Neuronal stem cell (in vitro differentiated cells): ENCODE measurements at regions not wholly inside any gene's neighbourhood (a gene's known extent, or its start where the extent isn't known, plus 50 kb on each side); places are given as distances from the start of the nearest gene placed in this dataset.
A peak's percentile ranks its signal among the peaks of the same experiment; 100 is the strongest.
"Not testable (repeated sequence)": the region's sequence is repeated elsewhere in the genome, so short reads cannot be mapped to it uniquely, and the experiment has no call there.

Source experiments
- DNase-seq: peaks from one replicate; pipeline ENCODE4 v3.0.0-alpha.2; 2013; ENCODE audit warnings: low spot score
- H2AFZ ChIP-seq: one replicate; pipeline ENCODE4 v1.6.1; 2013; ENCODE audit warnings: mild to moderate bottlenecking, low read length, inconsistent platforms
- H2AK5ac ChIP-seq: 2 replicates; pipeline ENCODE4 v1.6.1; 2013; ENCODE audit warnings: low read depth, mild to moderate bottlenecking, inconsistent platforms, low read length, moderate library complexity, mixed read lengths
- H2BK120ac ChIP-seq: 2 replicates; pipeline ENCODE4 v1.6.1; 2013; ENCODE audit warnings: low read depth, mild to moderate bottlenecking, inconsistent platforms, low read length, moderate library complexity, mixed read lengths
- H2BK12ac ChIP-seq: one replicate; pipeline ENCODE4 v1.6.1; 2013; ENCODE audit warnings: low read length, inconsistent platforms
- H2BK15ac ChIP-seq: 2 replicates; pipeline ENCODE4 v1.6.1; 2013; ENCODE audit warnings: mild to moderate bottlenecking, low read length, inconsistent platforms, mixed read lengths
- H2BK5ac ChIP-seq: one replicate; pipeline ENCODE4 v1.6.1; 2013; ENCODE audit warnings: inconsistent platforms, mild to moderate bottlenecking, low read length, moderate library complexity
- H3K14ac ChIP-seq: one replicate; pipeline ENCODE4 v1.6.1; 2013; ENCODE audit warnings: low read length, inconsistent platforms
- H3K18ac ChIP-seq: 2 replicates; pipeline ENCODE4 v1.6.1; 2013; ENCODE audit warnings: low read length, inconsistent platforms
- H3K23ac ChIP-seq: 2 replicates; pipeline ENCODE4 v1.6.1; 2013; ENCODE audit warnings: low read depth, mild to moderate bottlenecking, mixed read lengths, low read length, inconsistent platforms; ENCODE audit not compliant: poor library complexity
- H3K27ac ChIP-seq: replicated peaks from 3 replicates; pipeline ENCODE4 v1.5.1; 2013; ENCODE audit warnings: low read length, inconsistent platforms
- H3K27me3 ChIP-seq, 3 experiments: 2 replicates each; pipeline ENCODE4 v1.6.1; 2013; ENCODE audit warnings: low read length in 3 of 3, mild to moderate bottlenecking in 2 of 3, inconsistent platforms in 1 of 3, low read depth in 1 of 3, mixed read lengths in 1 of 3, moderate library complexity in 1 of 3; ENCODE audit not compliant: control insufficient read depth in 3 of 3, insufficient read depth in 3 of 3
- H3K36me3 ChIP-seq, 2 donors: replicated peaks in 1 of 2; 2 replicates each; pipeline ENCODE4 v1.6.1; 2013; ENCODE audit warnings: low read length in 2 of 2; ENCODE audit not compliant: control insufficient read depth in 2 of 2, insufficient read depth in 2 of 2
- H3K4ac ChIP-seq: 2 replicates; pipeline ENCODE4 v1.6.1; 2013; ENCODE audit warnings: inconsistent platforms, mild to moderate bottlenecking, low read length, moderate library complexity
- H3K4me1 ChIP-seq, 2 donors: 1 replicate in 1 of 2; 2 replicates in 1 of 2; pipeline ENCODE4 v1.6.1; 2013; ENCODE audit warnings: low read length in 2 of 2, low read depth in 1 of 2; ENCODE audit not compliant: control insufficient read depth in 2 of 2, insufficient read depth in 1 of 2
- H3K4me2 ChIP-seq: one replicate; pipeline ENCODE4 v1.6.1; 2013; ENCODE audit warnings: mild to moderate bottlenecking, low read length, inconsistent platforms; ENCODE audit not compliant: insufficient read depth, poor library complexity, severe bottlenecking
- H3K4me3 ChIP-seq, 2 donors: 2 replicates each; pipeline ENCODE4 v1.5.1; 2013; ENCODE audit warnings: low read length in 2 of 2, mild to moderate bottlenecking in 2 of 2, inconsistent platforms in 1 of 2, moderate library complexity in 1 of 2
- H3K79me1 ChIP-seq: one replicate; pipeline ENCODE4 v1.6.1; 2013; ENCODE audit warnings: low read depth, mild to moderate bottlenecking, inconsistent platforms, low read length, moderate library complexity
- H3K9ac ChIP-seq: one replicate; pipeline ENCODE4 v1.6.1; 2013; ENCODE audit warnings: mild to moderate bottlenecking, low read depth, low read length, inconsistent platforms; ENCODE audit not compliant: poor library complexity
- H3K9me3 ChIP-seq, 2 donors: replicated peaks in 1 of 2; 2 replicates each; pipeline versions ENCODE3 to v1.6.1; 2013; ENCODE audit warnings: low read length in 2 of 2, mild to moderate bottlenecking in 2 of 2, inconsistent platforms in 1 of 2, low read depth in 1 of 2, mixed read lengths in 1 of 2, moderate library complexity in 1 of 2; ENCODE audit not compliant: control insufficient read depth in 2 of 2, insufficient read depth in 1 of 2
- H4K8ac ChIP-seq: one replicate; pipeline ENCODE4 v1.6.1; 2013; ENCODE audit warnings: low read depth, mild to moderate bottlenecking, inconsistent platforms, low read length, moderate library complexity
- H4K91ac ChIP-seq: one replicate; pipeline ENCODE4 v1.6.1; 2013; ENCODE audit warnings: low read length, low read depth, mild to moderate bottlenecking, inconsistent platforms; ENCODE audit not compliant: poor library complexity
- WGBS, 2 donors: extraction: QIAGEN DNeasy Blood & Tissue Kit; methylation state at CpG; one replicate each; pipeline ENCODE4 v1.1.7; 2013; ENCODE audit warnings: missing lambda C conversion rate in 2 of 2, mixed read lengths in 1 of 2; ENCODE audit not compliant: insufficient read length in 2 of 2, insufficient replicate concordance in 1 of 2; ENCODE audit errors: extremely low coverage in 2 of 2; 5-methylcytosine and 5-hydroxymethylcytosine counted together

DNA sequence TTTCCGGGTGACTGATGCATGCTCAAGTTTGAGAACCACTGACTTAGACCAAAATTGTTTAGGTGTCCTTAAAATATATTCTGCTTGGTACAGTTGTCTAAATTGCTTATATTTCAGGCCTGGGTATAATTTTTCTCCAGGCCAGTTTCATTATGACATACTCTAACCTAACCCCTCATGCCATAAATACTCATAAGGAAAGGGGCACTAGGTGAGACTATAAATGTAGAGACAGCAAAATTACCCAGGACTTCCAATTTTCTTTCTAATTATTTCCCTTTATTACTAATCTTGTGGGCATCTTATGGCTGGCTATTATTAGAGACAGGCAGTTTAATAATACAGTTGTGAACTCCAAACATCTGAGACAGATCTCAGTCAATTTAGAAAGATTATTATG is 150.2 kb downstream of the RRAGB start:
- no peak overlapping the region for H3K4me3 ChIP-seq
- no peaks in the 10 kb centered on the region for H3K9me3 ChIP-seq
- H3K36me3 ChIP-seq = no peaks in the 10 kb centered on the region
- no peak overlapping the region for H2AFZ ChIP-seq
- H3K23ac ChIP-seq = no peak overlapping the region
- no peak overlapping the region for H2AK5ac ChIP-seq
- no peak overlapping the region for H3K4ac ChIP-seq
- no peak overlapping the region for H3K27ac ChIP-seq
- no peak overlapping the region for H4K8ac ChIP-seq
- H3K9ac ChIP-seq = no peak overlapping the region
- H4K91ac ChIP-seq = no peak overlapping the region
- H3K79me1 ChIP-seq = no peaks in the 10 kb centered on the region
- H3K18ac ChIP-seq = no peak overlapping the region
- H3K4me1 ChIP-seq = no peaks in the 10 kb centered on the region
- H3K14ac ChIP-seq = no peak overlapping the region
- no peak overlapping the region for H2BK12ac ChIP-seq
- no peak overlapping the region for H3K4me2 ChIP-seq
- no peak overlapping the region for H2BK120ac ChIP-seq
- no peak overlapping the region for H2BK15ac ChIP-seq
- no peaks in the 10 kb centered on the region for H3K27me3 ChIP-seq
- DNase-seq = no peak
- no peak overlapping the region for H2BK5ac ChIP-seq
- WGBS, 2 donors = no CpG with 5 or more reads among the region's 1 CpG

DNA sequence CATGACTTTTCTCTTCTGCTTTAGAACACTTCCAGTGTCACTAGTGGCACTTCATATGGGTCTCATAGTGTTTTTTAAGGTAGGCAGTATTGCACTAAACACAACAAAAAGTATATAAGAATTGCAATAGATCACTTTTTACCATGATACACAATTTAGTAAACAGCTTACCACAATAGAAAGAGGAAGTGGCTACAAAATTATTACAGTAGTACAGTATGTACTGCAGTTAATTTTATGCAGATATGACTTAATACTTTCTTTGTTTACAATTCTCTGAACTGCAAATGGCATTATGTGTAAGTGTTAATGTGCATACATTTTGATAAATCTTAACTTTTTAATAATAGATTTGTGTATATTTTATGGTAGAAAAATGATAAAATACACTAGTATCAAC is 157.3 kb downstream of the RRAGB start:
- H3K36me3 ChIP-seq = no peaks in the 10 kb centered on the region
- H3K9ac ChIP-seq = no peak overlapping the region
- no peak overlapping the region for H3K4ac ChIP-seq
- no peak overlapping the region for H4K8ac ChIP-seq
- no peak overlapping the region for H2AK5ac ChIP-seq
- H3K14ac ChIP-seq = no peak overlapping the region
- H3K27ac ChIP-seq = no peak overlapping the region
- no peak overlapping the region for H2BK120ac ChIP-seq
- no peak overlapping the region for H3K4me2 ChIP-seq
- no peak overlapping the region for H2BK5ac ChIP-seq
- H3K9me3 ChIP-seq = no peaks in the 10 kb centered on the region
- H2BK15ac ChIP-seq = no peak overlapping the region
- H3K4me1 ChIP-seq = no peaks in the 10 kb centered on the region
- no peak overlapping the region for H2BK12ac ChIP-seq
- H3K27me3 ChIP-seq = no peaks in the 10 kb centered on the region
- no peak overlapping the region for H3K18ac ChIP-seq
- no peak overlapping the region for H3K4me3 ChIP-seq
- H2AFZ ChIP-seq = no peak overlapping the region
- H3K23ac ChIP-seq = no peak overlapping the region
- DNase-seq = no peak
- H3K79me1 ChIP-seq = no peaks in the 10 kb centered on the region
- H4K91ac ChIP-seq = no peak overlapping the region

DNA sequence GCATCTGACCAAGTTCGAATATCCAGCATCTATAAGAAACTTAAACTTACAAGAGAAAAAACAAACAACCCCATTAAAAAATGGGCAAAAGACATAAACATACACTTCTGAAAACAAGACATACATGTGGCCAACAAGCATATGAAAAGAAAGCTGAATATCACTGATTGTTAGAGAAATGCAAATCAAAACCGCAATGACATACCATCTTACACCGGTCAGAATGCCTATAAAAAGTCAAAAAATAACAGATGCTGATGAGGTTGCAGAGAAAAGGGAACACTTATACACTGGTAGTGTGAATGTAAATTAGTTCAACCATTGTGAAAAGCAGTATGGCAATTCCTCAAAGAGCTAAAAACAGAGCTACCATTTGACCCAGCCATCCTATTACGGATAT is 166.0 kb downstream of the RRAGB start:
- H3K79me1 ChIP-seq, H3K27me3 ChIP-seq, H3K4me3 ChIP-seq, H3K14ac ChIP-seq, H2BK120ac ChIP-seq, H2AFZ ChIP-seq, H2BK15ac ChIP-seq, H4K8ac ChIP-seq, H2BK12ac ChIP-seq, H3K27ac ChIP-seq, H3K23ac ChIP-seq, H3K18ac ChIP-seq, H3K4me1 ChIP-seq, H3K9me3 ChIP-seq, H3K9ac ChIP-seq, DNase-seq, H2AK5ac ChIP-seq, H4K91ac ChIP-seq, H3K4me2 ChIP-seq, H3K4ac ChIP-seq, H2BK5ac ChIP-seq, H3K36me3 ChIP-seq: not testable (repeated sequence)
- WGBS, 2 donors = no CpG with 5 or more reads among the region's 4 CpGs

DNA sequence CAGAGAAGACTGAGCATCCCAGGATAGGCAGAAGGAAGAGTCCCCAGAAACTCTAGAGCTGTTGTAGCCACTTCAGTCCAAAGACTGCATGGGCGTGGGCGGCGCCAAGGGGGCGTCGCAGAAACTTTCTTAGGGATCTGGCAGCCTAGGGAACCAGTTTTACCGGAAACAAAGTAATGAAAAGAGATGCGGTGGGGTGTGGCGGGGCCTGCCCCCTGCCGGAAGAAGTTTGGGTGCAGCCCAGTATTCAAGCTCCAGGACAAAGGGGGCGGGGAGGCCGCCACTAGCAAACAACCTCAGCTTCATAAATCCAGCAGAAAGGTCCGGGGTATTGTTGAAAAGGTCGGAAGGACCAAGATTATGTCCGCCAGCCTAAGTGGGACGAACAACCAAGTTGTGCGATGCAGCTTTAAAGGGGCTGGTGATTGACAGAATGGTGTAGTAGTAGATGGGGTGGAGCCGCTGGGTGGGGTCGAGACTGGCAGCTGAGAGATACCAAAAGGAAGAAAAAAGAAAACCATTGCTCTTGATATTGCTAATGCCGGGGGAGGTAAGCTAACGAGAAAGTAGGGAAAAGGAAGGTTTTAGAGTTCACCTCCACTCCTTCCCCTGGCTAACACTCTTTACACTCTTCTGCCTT is 190.5 kb downstream of the RRAGB start:
- no peak overlapping the region for H2BK120ac ChIP-seq
- DNase-seq = peak; percentile 37
- no peak overlapping the region for H3K14ac ChIP-seq
- no peak overlapping the region for H2BK12ac ChIP-seq
- H2AFZ ChIP-seq = peak overlapping the region; percentile 78
- H3K4me2 ChIP-seq = peak overlapping the region; percentile 54
- no peak overlapping the region for H3K18ac ChIP-seq
- H2BK15ac ChIP-seq = no peak overlapping the region
- peak overlapping the region in 1 of 2 donors; percentile 87 for H3K4me3 ChIP-seq
- H3K23ac ChIP-seq = no peak overlapping the region
- H2AK5ac ChIP-seq = no peak overlapping the region
- H3K4me1 ChIP-seq = peaks cover 0 to 2% of the 10 kb centered on the region in 2 donors
- H4K91ac ChIP-seq = no peak overlapping the region
- H4K8ac ChIP-seq = no peak overlapping the region
- no peaks in the 10 kb centered on the region for H3K36me3 ChIP-seq
- WGBS, 2 donors = no CpG with 5 or more reads among the region's 20 CpGs
- H3K27me3 ChIP-seq = no peaks in the 10 kb centered on the region
- H3K9me3 ChIP-seq = no peaks in the 10 kb centered on the region
- no peak overlapping the region for H3K4ac ChIP-seq
- H3K9ac ChIP-seq = no peak overlapping the region
- no peaks in the 10 kb centered on the region for H3K79me1 ChIP-seq
- H3K27ac ChIP-seq = peak overlapping the region; percentile 91
- no peak overlapping the region for H2BK5ac ChIP-seq
